OCI-LY7 (cell line): ENCODE measurements at regions not wholly inside any gene's neighbourhood (a gene's known extent, or its start where the extent isn't known, plus 50 kb on each side); places are given as distances from the start of the nearest gene placed in this dataset.

ENCODE experiments used
- BruUV-seq: library from RNA; stranded (reverse); fragments of 400-500 nt; replicated peaks from 2 replicates; lab custom pipeline; 2021; lab: Mats Ljungman, UMichigan
- CTCF ChIA-PET: fragments of 300-600 bp; sonication (Branson Sonifier 250); formaldehyde crosslinking; loops from one replicate; lab custom pipeline; 2022; ENCODE audit warnings: antibody characterized with exemption; ENCODE audit not compliant: unreplicated experiment; lab: Charles Lee
- POLR2A ChIA-PET: fragments of 300-600 bp; sonication (Branson Sonifier 250); formaldehyde crosslinking; loops from one replicate; lab custom pipeline; 2022; ENCODE audit warnings: antibody characterized with exemption; lab: Charles Lee
- DNase-seq: peaks from one replicate; pipeline ENCODE4 v3.0.0-alpha.2; 2015; ENCODE audit warnings: low spot score
- H2AFZ ChIP-seq: fragments of 200-600 bp; sonication (generic), shearing (Covaris generic); 2 replicates; pipeline ENCODE4 v1.6.1; 2014; ENCODE audit warnings: mild to moderate bottlenecking, antibody characterized with exemption, low read length, moderate library complexity
- H3K27ac ChIP-seq: fragments of 200-600 bp; sonication (generic); 2 replicates; pipeline ENCODE4 v1.5.1; 2014; ENCODE audit warnings: mixed run types, low read depth, mild to moderate bottlenecking, moderate library complexity, low read length, inconsistent platforms; ENCODE audit not compliant: poor library complexity, severe bottlenecking
- H3K36me3 ChIP-seq: fragments of 200-600 bp; sonication (generic); 2 replicates; pipeline ENCODE4 v1.6.1; 2014; ENCODE audit warnings: mild to moderate bottlenecking, antibody characterized with exemption, low read length, moderate library complexity, mixed read lengths; ENCODE audit not compliant: insufficient read depth
- H3K4me1 ChIP-seq: fragments of 200-600 bp; sonication (generic); 2 replicates; pipeline ENCODE4 v1.5.1; 2014; ENCODE audit warnings: mild to moderate bottlenecking, low read length; ENCODE audit not compliant: insufficient read depth, poor library complexity, severe bottlenecking
- H3K4me2 ChIP-seq: fragments of 200-600 bp; sonication (generic); 2 replicates; pipeline ENCODE4 v1.6.1; 2014; ENCODE audit warnings: mild to moderate bottlenecking, low read length
- H3K4me3 ChIP-seq: fragments of 200-600 bp; sonication (generic); 2 replicates; pipeline ENCODE4 v1.5.1; 2014; ENCODE audit warnings: mild to moderate bottlenecking, low read depth, low read length; ENCODE audit not compliant: poor library complexity, severe bottlenecking
- H3K79me2 ChIP-seq: fragments of 200-600 bp; sonication (generic); 2 replicates; pipeline ENCODE4 v1.6.1; 2016; ENCODE audit warnings: low read depth, mild to moderate bottlenecking, low read length, moderate library complexity, mixed read lengths; ENCODE audit not compliant: insufficient read depth
- H3K9me2 ChIP-seq: fragments of 200-600 bp; sonication (generic); 2 replicates; pipeline ENCODE4 v1.6.1; 2016; ENCODE audit warnings: mild to moderate bottlenecking, low read length, mixed read lengths; ENCODE audit not compliant: insufficient read depth
- H3K9me3 ChIP-seq: fragments of 200-600 bp; sonication (generic); 2 replicates; pipeline ENCODE4 v1.6.1; 2014; ENCODE audit warnings: mild to moderate bottlenecking, mixed run types, low read length, mixed read lengths
- H4K20me1 ChIP-seq: fragments of 200-600 bp; sonication (generic); 2 replicates; pipeline ENCODE4 v1.6.1; 2014; ENCODE audit warnings: mild to moderate bottlenecking, antibody characterized with exemption, low read length, moderate library complexity, mixed read lengths; ENCODE audit not compliant: insufficient read depth
- CTCF ChIP-seq: fragments of 200-600 bp; sonication (generic); conservative IDR thresholded peaks from 2 replicates; pipeline ENCODE4 v1.5.1; 2014; ENCODE audit warnings: mild to moderate bottlenecking, antibody characterized with exemption, low read length, moderate library complexity, mixed read lengths
- EZH2phosphoT487 ChIP-seq: fragments of 200-600 bp; sonication (generic); IDR thresholded peaks from 2 replicates; pipeline ENCODE4 v1.6.1; 2018; ENCODE audit warnings: low read depth, borderline replicate concordance, mild to moderate bottlenecking, mixed run types, antibody characterized with exemption, low read length, moderate library complexity, mixed read lengths
- intact Hi-C: fragments of 100-400 bp; cut with micrococcal nuclease; formaldehyde crosslinking; loops from one replicate; pipeline ENCODE4 v1.10.0; 2022; ENCODE audit not compliant: unreplicated experiment

DNA sequence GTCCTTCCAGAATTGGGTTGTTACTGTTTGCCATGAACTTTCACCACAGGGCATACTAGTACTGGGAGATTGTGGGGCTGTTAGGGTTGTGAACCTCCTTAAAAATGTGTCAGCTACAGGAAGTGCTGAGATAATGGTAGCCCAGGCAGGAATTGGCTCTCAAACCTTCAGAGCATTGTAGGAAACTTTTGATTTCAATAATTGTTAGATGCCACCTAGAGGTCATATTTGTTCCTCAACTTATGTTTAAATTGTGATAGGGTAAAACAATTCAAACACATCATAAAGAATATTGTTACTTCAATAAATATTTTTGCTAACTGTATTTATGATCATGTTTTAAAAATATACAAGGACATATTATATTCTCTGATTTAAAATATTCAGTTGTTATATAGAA, 594.6 kb downstream of the ADCYAP1 start:
- Histone ChIP-seq H3K9me2 (no peaks in the 10 kb centered on the region), H3K4me3 (no peak overlapping the region), H3K4me2 (no peak overlapping the region), H3K27ac (no peak overlapping the region), H3K9me3 (no peaks in the 10 kb centered on the region), H2AFZ (no peak overlapping the region), H4K20me1 (no peaks in the 10 kb centered on the region), H3K4me1 (no peaks in the 10 kb centered on the region), H3K36me3 (no peaks in the 10 kb centered on the region), H3K79me2 (no peaks in the 10 kb centered on the region)
- no peak for DNase-seq
- ChIA-PET POLR2A (no interaction called here), CTCF (no interaction called here)
- BruUV-seq, result no TSS peak
- intact Hi-C loops, result no loop called here
- no peak for TF ChIP-seq EZH2phosphoT487
- peak; percentile 43; the same call in 1 of the 2 replicates for TF ChIP-seq CTCF

GRCh38 chr18:1503847-1504246, 599.2 kb downstream of the ADCYAP1 start:
- POLR2A ChIA-PET, result no interaction called here

GRCh38 chr18:1505856-1506255, 601.2 kb downstream of the ADCYAP1 start:
- Histone ChIP-seq H3K4me3 (no peak overlapping the region), H2AFZ (no peak overlapping the region), H3K36me3 (no peaks in the 10 kb centered on the region), H4K20me1 (no peaks in the 10 kb centered on the region), H3K79me2 (no peaks in the 10 kb centered on the region), H3K9me3 (no peaks in the 10 kb centered on the region), H3K4me1 (no peaks in the 10 kb centered on the region), H3K4me2 (no peak overlapping the region), H3K9me2 (no peaks in the 10 kb centered on the region), H3K27ac (no peak overlapping the region)
- intact Hi-C loops, result no loop called here
- CTCF ChIA-PET, result no interaction called here
- TF ChIP-seq CTCF (no peak), EZH2phosphoT487 (no peak)
- POLR2A ChIA-PET, result no interaction called here
- BruUV-seq, result no TSS peak
- DNase-seq, result no peak

More at GRCh38 chr18:1503847-1504246, 599.2 kb downstream of the ADCYAP1 start:
- Histone ChIP-seq H3K36me3 (no peaks in the 10 kb centered on the region), H3K4me3 (no peak overlapping the region), H2AFZ (no peak overlapping the region), H3K4me1 (no peaks in the 10 kb centered on the region), H3K79me2 (no peaks in the 10 kb centered on the region), H3K4me2 (no peak overlapping the region), H3K27ac (no peak overlapping the region), H3K9me3 (no peaks in the 10 kb centered on the region), H3K9me2 (no peaks in the 10 kb centered on the region), H4K20me1 (no peaks in the 10 kb centered on the region)
- CTCF ChIA-PET, result no interaction called here
- no TSS peak for BruUV-seq
- intact Hi-C loops, result no loop called here
- no peak for DNase-seq
- TF ChIP-seq EZH2phosphoT487 (no peak), CTCF (no peak)
